ENCODE measurements at regions not wholly inside any gene's neighbourhood (a gene's known extent, or its start where the extent isn't known, plus 50 kb on each side); places are given as distances from the start of the nearest gene placed in this dataset.

- TF ChIP-seq POLR2A (IDR thresholded peaks at IDR 0.05; ENCODE audit: low read depth) (no peak), EP300 (IDR thresholded peaks at IDR 0.05) (no peak)
Observed at GRCh38 chr18:8977166-8977565, 125.3 kb upstream of the NDUFV2 start.
